ENCODE measurements at regions not wholly inside any gene's neighbourhood (a gene's known extent, or its start where the extent isn't known, plus 50 kb on each side); places are given as distances from the start of the nearest gene placed in this dataset.

DNA sequence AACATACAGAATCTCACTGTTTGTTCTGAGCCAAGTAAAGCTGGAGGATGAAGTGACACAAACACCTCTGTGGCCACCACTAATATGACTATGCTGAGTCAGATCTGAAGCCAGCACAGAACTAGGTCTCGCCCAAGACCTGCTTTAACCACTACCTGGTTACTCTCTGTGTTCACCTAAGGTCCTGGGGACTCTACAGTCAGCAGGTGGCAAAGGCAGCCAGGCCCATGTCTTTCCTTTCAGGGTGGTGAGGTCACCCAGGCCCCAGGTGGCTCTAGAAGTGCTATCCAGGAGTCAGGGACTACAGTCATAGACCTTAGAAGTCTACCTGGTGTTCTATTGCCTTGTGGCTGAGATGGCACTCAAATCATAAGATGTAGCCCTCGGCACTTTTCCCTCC, 287.9 kb upstream of the ARRDC4 start:
- TF ChIP-seq, protein P1, sequence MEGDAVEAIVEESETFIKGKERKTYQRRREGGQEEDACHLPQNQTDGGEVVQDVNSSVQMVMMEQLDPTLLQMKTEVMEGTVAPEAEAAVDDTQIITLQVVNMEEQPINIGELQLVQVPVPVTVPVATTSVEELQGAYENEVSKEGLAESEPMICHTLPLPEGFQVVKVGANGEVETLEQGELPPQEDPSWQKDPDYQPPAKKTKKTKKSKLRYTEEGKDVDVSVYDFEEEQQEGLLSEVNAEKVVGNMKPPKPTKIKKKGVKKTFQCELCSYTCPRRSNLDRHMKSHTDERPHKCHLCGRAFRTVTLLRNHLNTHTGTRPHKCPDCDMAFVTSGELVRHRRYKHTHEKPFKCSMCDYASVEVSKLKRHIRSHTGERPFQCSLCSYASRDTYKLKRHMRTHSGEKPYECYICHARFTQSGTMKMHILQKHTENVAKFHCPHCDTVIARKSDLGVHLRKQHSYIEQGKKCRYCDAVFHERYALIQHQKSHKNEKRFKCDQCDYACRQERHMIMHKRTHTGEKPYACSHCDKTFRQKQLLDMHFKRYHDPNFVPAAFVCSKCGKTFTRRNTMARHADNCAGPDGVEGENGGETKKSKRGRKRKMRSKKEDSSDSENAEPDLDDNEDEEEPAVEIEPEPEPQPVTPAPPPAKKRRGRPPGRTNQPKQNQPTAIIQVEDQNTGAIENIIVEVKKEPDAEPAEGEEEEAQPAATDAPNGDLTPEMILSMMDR (IDR thresholded peaks at IDR 0.05; ENCODE audit: insufficient read depth in 1 of 2, low read depth in 1 of 2, low read length in 1 of 2, severe bottlenecking in 1 of 2, unreplicated experiment in 1 of 2) = no peak
- DNase-seq = no peak
- Histone ChIP-seq H3K9me3 (no peaks in the 10 kb centered on the region), H3K27me3 (replicated peaks; ENCODE audit: control insufficient read depth, insufficient read depth, low read length) (no peaks in the 10 kb centered on the region), H3K4me3 (ENCODE audit: low read depth, low read length) (no peak overlapping the region), H3K4me1 (no peaks in the 10 kb centered on the region), H3K36me3 (ENCODE audit: control insufficient read depth, insufficient read depth, low read length) (no peaks in the 10 kb centered on the region)
- CTCF ChIA-PET = no interaction called here
- Mint-ChIP-seq H3K9me3 (ENCODE audit: unreplicated experiment) (no peaks in the 10 kb centered on the region), H3K4me1 (ENCODE audit: low read depth, unreplicated experiment) (no peaks in the 10 kb centered on the region), H3K36me3 (ENCODE audit: insufficient read depth, unreplicated experiment) (no peaks in the 10 kb centered on the region), H3K27ac (ENCODE audit: unreplicated experiment) (no peak overlapping the region), H3K4me3 (ENCODE audit: unreplicated experiment) (no peak overlapping the region), H3K27me3 (ENCODE audit: insufficient read depth, unreplicated experiment) (no peaks in the 10 kb centered on the region)
- POLR2A ChIA-PET = no interaction called here
- no TSS peak for BruUV-seq (replicated peaks)
- intact Hi-C loops (cut with micrococcal nuclease; ENCODE audit: unreplicated experiment) = no loop called here

DNA sequence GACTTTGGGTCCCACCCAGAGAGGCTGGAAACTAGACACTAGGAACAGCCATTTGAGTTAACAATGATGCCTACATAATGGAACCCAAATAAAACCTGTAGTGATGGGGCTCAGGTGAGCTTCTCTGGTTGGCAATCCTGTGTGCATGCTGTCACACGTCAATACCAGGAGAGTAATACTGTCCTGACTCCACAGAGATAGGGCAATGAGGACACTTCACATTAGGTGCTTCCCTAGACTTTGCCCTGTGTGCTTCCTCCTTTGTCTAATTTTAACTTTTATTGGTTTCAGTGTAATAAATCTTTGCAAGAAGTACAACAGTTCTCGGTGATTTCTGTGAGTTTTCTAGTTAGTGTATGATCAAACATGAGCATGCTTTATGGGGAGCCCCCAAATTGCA, 281.8 kb upstream of the ARRDC4 start:
- POLR2A ChIA-PET = no interaction called here
- no peak for DNase-seq

DNA sequence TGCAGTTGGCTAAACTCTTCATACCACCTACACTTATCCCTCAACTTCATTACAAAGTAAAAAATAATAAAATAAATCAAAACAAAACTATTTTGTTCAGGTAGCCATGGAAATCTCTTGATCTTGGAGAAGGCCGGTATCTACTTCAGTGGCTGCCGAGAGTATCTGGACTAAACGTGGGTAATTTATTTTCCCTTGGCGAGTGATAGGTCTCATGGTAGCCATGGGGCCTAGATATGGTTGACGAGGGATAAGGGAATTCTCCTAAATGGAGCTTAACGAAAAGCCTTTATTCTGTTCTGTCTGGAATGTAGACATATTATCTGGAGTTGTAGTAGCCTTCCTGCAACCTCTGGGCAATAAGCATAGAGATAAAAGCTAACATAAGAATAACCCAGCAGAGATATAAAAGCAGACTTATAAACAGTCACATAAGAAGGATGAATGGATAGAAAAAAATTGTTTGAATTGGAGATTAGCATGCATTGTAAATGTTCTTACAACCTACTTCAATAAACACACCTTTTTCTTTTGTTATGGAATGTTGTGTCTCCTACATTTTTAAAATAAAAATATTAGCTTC, 281.3 kb upstream of the ARRDC4 start:
- Mint-ChIP-seq H3K4me3 (ENCODE audit: unreplicated experiment) (no peak overlapping the region), H3K4me1 (ENCODE audit: low read depth, unreplicated experiment) (no peaks in the 10 kb centered on the region), H3K36me3 (ENCODE audit: insufficient read depth, unreplicated experiment) (no peaks in the 10 kb centered on the region), H3K27ac (ENCODE audit: unreplicated experiment) (no peak overlapping the region), H3K9me3 (ENCODE audit: unreplicated experiment) (no peaks in the 10 kb centered on the region), H3K27me3 (ENCODE audit: insufficient read depth, unreplicated experiment) (no peaks in the 10 kb centered on the region)
- POLR2A ChIA-PET = no interaction called here
- H3K4me1 ChIP-seq = no peaks in the 10 kb centered on the region
- intact Hi-C loops (cut with micrococcal nuclease; ENCODE audit: unreplicated experiment) = no loop called here
- H3K27me3 ChIP-seq (replicated peaks; ENCODE audit: control insufficient read depth, insufficient read depth, low read length) = no peaks in the 10 kb centered on the region
- DNase-seq = no peak
- TF ChIP-seq, protein P1 (IDR thresholded peaks at IDR 0.05; ENCODE audit: insufficient read depth in 1 of 2, low read depth in 1 of 2, low read length in 1 of 2, severe bottlenecking in 1 of 2, unreplicated experiment in 1 of 2) = no peak
- no peaks in the 10 kb centered on the region for H3K9me3 ChIP-seq
- no peaks in the 10 kb centered on the region for H3K36me3 ChIP-seq (ENCODE audit: control insufficient read depth, insufficient read depth, low read length)
- H3K4me3 ChIP-seq (ENCODE audit: low read depth, low read length) = no peak overlapping the region
- CTCF ChIA-PET = no interaction called here
- BruUV-seq (replicated peaks) = no TSS peak

More for the DNA sequence above, 281.8 kb upstream of the ARRDC4 start:
- H3K4me1 ChIP-seq = no peaks in the 10 kb centered on the region
- TF ChIP-seq, protein P1 (IDR thresholded peaks at IDR 0.05; ENCODE audit: insufficient read depth in 1 of 2, low read depth in 1 of 2, low read length in 1 of 2, severe bottlenecking in 1 of 2, unreplicated experiment in 1 of 2) = no peak
- Mint-ChIP-seq H3K9me3 (ENCODE audit: unreplicated experiment) (no peaks in the 10 kb centered on the region), H3K4me1 (ENCODE audit: low read depth, unreplicated experiment) (no peaks in the 10 kb centered on the region), H3K27ac (ENCODE audit: unreplicated experiment) (no peak overlapping the region), H3K27me3 (ENCODE audit: insufficient read depth, unreplicated experiment) (no peaks in the 10 kb centered on the region), H3K36me3 (ENCODE audit: insufficient read depth, unreplicated experiment) (no peaks in the 10 kb centered on the region), H3K4me3 (ENCODE audit: unreplicated experiment) (no peak overlapping the region)
- CTCF ChIA-PET = no interaction called here
- H3K36me3 ChIP-seq (ENCODE audit: control insufficient read depth, insufficient read depth, low read length) = no peaks in the 10 kb centered on the region
- H3K4me3 ChIP-seq (ENCODE audit: low read depth, low read length) = no peak overlapping the region
- H3K9me3 ChIP-seq = no peaks in the 10 kb centered on the region
- intact Hi-C loops (cut with micrococcal nuclease; ENCODE audit: unreplicated experiment) = no loop called here
- H3K27me3 ChIP-seq (replicated peaks; ENCODE audit: control insufficient read depth, insufficient read depth, low read length) = no peaks in the 10 kb centered on the region
- BruUV-seq (replicated peaks) = no TSS peak
